ENCODE measurements at regions not wholly inside any gene's neighbourhood (a gene's known extent, or its start where the extent isn't known, plus 50 kb on each side); places are given as distances from the start of the nearest gene placed in this dataset.

DNA sequence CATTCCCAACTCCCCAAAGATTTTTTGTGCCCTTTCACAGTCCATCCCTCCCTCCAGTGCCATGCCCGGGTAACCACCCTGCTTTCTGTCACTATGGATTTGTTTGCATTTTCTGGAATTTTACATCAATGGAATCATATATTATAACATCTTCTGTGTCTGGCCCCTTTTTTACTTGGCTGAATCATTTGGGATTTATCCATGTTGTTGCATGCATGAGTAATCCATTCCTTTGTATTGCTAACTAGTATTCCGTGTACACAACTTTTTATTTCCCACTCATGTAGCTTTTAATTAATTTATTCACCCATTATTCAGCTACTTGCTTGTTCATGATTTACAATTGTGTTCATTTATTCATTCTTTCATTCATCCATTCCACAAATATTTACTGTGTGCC is 94.1 kb downstream of the FGF18 start:
- no peak for TF ChIP-seq NFE2L2 (conservative IDR thresholded peaks at IDR 0.05; ENCODE audit: low read length)
- POLR2A ChIA-PET = no interaction called here
- WGBS (ENCODE audit: missing lambda C conversion rate) = 63% methylated on average over 2 of the region's 2 CpGs
- FAIRE-seq = no peak
- Histone ChIP-seq H3K4me2 (no peak overlapping the region), H3K4me3 (no peak overlapping the region), H3K4me1 (no peaks in the 10 kb centered on the region), H3K9me3 (no peaks in the 10 kb centered on the region), H3K27ac (no peak overlapping the region)
- ATAC-seq = no peak
- DNase-seq (ENCODE audit: low read depth in 1 of 2, low spot score in 1 of 2) = no peak
- CTCF ChIA-PET = interaction anchor here (0.6 to 2.0 kb wide), 4 partner anchors 9 to 398 kb away, joined by 3 to 5 read pairs (median 3); no protein-coding TSS in a partner anchor

DNA sequence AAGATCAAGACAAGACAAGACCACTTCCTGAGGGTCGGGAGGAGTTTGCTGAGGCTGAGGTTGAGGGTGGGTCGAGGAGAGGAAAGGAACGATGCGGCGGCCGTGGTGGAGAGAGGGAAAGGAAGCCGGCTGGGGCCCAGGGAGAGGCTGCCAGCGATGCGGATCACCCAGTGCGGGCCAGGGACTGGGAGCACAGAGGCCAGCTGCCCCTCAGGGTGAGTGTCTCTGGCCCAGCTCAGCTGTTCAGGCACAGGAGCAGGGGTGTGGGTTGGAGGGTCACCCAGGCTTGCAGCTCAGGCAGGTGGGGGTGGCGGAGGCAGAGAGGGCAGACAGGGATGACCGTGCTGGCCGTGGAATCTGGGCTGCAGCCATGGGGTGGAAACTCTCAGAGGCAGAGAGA is 99.5 kb downstream of the FGF18 start:
- Histone ChIP-seq H3K4me3 (no peak overlapping the region), H3K9me3 (no peaks in the 10 kb centered on the region), H3K4me2 (no peak overlapping the region), H3K4me1 (peaks cover 26% of the 10 kb centered on the region), H3K27ac (peak overlapping the region in 1 of 2 experiments; percentile 90; a peak in 3 of 6 replicates)
- TF ChIP-seq EHF (CRISPR knock-in tag; IDR thresholded peaks at IDR 0.05) = no peak
- TF ChIP-seq RFX5 (IDR thresholded peaks at IDR 0.05) = no peak
- TF ChIP-seq NPAS2 (CRISPR knock-in tag; IDR thresholded peaks at IDR 0.05; ENCODE audit: borderline replicate concordance) = no peak
- TF ChIP-seq KDM1A (IDR thresholded peaks at IDR 0.05; ENCODE audit: low read depth) = no peak
- TF ChIP-seq, protein P1, sequence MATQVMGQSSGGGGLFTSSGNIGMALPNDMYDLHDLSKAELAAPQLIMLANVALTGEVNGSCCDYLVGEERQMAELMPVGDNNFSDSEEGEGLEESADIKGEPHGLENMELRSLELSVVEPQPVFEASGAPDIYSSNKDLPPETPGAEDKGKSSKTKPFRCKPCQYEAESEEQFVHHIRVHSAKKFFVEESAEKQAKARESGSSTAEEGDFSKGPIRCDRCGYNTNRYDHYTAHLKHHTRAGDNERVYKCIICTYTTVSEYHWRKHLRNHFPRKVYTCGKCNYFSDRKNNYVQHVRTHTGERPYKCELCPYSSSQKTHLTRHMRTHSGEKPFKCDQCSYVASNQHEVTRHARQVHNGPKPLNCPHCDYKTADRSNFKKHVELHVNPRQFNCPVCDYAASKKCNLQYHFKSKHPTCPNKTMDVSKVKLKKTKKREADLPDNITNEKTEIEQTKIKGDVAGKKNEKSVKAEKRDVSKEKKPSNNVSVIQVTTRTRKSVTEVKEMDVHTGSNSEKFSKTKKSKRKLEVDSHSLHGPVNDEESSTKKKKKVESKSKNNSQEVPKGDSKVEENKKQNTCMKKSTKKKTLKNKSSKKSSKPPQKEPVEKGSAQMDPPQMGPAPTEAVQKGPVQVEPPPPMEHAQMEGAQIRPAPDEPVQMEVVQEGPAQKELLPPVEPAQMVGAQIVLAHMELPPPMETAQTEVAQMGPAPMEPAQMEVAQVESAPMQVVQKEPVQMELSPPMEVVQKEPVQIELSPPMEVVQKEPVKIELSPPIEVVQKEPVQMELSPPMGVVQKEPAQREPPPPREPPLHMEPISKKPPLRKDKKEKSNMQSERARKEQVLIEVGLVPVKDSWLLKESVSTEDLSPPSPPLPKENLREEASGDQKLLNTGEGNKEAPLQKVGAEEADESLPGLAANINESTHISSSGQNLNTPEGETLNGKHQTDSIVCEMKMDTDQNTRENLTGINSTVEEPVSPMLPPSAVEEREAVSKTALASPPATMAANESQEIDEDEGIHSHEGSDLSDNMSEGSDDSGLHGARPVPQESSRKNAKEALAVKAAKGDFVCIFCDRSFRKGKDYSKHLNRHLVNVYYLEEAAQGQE (IDR thresholded peaks at IDR 0.05) = no peak
- TF ChIP-seq EHMT2 (IDR thresholded peaks at IDR 0.05; ENCODE audit: low read depth) = no peak
- no peak for TF ChIP-seq HDAC2 (IDR thresholded peaks at IDR 0.05)
- no peak for TF ChIP-seq CHD2 (IDR thresholded peaks at IDR 0.05; ENCODE audit: low read length, partially characterized antibody)
- TF ChIP-seq ESRRA (IDR thresholded peaks at IDR 0.05; ENCODE audit: borderline replicate concordance, low read length) = no peak
- no peak for TF ChIP-seq RCOR1 (IDR thresholded peaks at IDR 0.05; ENCODE audit: low read depth, low read length)
- no peak for TF ChIP-seq CBX8 (IDR thresholded peaks at IDR 0.05)
- no peak for TF ChIP-seq NR3C1 (IDR thresholded peaks at IDR 0.05)
- TF ChIP-seq RARB (CRISPR knock-in tag; IDR thresholded peaks at IDR 0.05) = no peak
- TF ChIP-seq PHF8 (IDR thresholded peaks at IDR 0.05; ENCODE audit: borderline replicate concordance, low read depth) = no peak
- TF ChIP-seq, protein P2, sequence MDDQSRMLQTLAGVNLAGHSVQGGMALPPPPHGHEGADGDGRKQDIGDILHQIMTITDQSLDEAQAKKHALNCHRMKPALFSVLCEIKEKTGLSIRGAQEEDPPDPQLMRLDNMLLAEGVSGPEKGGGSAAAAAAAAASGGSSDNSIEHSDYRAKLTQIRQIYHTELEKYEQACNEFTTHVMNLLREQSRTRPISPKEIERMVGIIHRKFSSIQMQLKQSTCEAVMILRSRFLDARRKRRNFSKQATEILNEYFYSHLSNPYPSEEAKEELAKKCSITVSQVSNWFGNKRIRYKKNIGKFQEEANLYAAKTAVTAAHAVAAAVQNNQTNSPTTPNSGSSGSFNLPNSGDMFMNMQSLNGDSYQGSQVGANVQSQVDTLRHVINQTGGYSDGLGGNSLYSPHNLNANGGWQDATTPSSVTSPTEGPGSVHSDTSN (IDR thresholded peaks at IDR 0.05) = no peak
- no peak for TF ChIP-seq RNF2 (IDR thresholded peaks at IDR 0.05; ENCODE audit: borderline replicate concordance, low read depth)
- FAIRE-seq (no peak), DNase-seq (ENCODE audit: low read depth in 1 of 2, low spot score in 1 of 2) (no peak), ATAC-seq (no peak)
- CTCF ChIA-PET = interaction anchor here (1.1 to 1.6 kb wide), 2 partner anchors 34 to 111 kb away, joined by 4 read pairs; no protein-coding TSS in a partner anchor
- 88% methylated on average over 12 of the region's 13 CpGs for WGBS (ENCODE audit: missing lambda C conversion rate)
- POLR2A ChIA-PET = no interaction called here

DNA sequence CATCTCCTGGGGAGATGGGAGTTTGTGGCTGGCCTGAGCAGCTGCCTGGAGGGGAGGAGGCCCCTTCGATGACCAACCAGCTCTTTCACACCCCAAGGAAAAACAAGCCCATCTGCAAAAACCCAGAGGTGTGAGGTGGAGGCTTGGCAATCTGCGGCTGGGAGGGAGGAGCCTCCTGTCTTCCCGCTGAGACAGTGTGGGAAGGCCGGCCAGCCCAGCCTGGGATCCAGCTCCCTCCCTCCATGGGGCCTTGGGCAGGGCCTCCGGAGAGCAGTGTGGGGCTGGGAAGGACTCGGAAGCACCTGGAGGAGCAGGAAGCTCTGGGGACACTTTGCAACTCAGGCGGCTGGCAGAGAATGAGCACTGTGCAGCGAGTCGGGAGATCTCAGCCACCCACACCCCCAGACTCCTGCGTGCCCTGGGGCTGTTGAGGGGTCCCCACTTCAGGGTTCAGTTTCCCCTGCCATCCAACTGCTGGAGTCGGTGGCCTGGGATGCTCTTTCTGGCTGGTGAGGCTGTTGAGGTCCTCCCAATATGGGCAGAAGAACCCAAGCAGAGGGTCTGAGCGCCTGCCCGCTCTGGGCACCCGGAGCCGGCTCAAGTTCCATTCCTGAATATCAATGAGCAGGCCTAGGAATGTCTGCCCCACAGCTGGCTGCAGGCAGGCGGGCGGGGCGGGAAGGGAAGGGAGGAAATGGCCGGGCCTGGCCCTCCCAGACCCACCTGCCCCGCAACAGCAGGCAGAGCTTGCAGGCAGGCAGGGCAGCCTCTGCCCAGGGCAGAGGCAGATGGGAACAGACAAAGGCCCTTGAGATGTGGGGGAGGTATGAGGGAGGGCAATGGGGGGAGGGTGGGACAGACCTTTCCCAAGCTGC is 101.1 kb downstream of the FGF18 start:
- WGBS (ENCODE audit: missing lambda C conversion rate) = 79% methylated on average over 7 of the region's 20 CpGs
- Histone ChIP-seq H3K4me1 (peaks cover 26% of the 10 kb centered on the region), H3K27ac (peak overlapping the region; percentile 85 to 90), H3K4me3 (no peak overlapping the region), H3K4me2 (peak overlapping the region; percentile 58), H3K9me3 (no peaks in the 10 kb centered on the region)
- FAIRE-seq (no peak), DNase-seq (ENCODE audit: low read depth in 1 of 2, low spot score in 1 of 2) (peak in 1 of 2 experiments; percentile 31), ATAC-seq (peak in 1 of 2 experiments; percentile 58; a peak in 4 of 6 replicates)
- POLR2A ChIA-PET = interaction anchor here (1.3 kb wide), 1 partner anchor 101 kb away, joined by 3 read pairs; the partner anchor contains the start of gene FGF18
- CTCF ChIA-PET = interaction anchor here (0.7 to 3.1 kb wide), 6 partner anchors 14 to 294 kb away, joined by 3 to 21 read pairs (median 3); partner anchors contain the start of gene FGF18
- TF ChIP-seq KDM1A (IDR thresholded peaks at IDR 0.05; ENCODE audit: low read depth) = no peak
- no peak for TF ChIP-seq PHF8 (IDR thresholded peaks at IDR 0.05; ENCODE audit: borderline replicate concordance, low read depth)
- TF ChIP-seq, protein P3, sequence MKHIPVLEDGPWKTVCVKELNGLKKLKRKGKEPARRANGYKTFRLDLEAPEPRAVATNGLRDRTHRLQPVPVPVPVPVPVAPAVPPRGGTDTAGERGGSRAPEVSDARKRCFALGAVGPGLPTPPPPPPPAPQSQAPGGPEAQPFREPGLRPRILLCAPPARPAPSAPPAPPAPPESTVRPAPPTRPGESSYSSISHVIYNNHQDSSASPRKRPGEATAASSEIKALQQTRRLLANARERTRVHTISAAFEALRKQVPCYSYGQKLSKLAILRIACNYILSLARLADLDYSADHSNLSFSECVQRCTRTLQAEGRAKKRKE (CRISPR knock-in tag; IDR thresholded peaks at IDR 0.05; ENCODE audit: low read depth) = no peak
- TF ChIP-seq, protein P4, sequence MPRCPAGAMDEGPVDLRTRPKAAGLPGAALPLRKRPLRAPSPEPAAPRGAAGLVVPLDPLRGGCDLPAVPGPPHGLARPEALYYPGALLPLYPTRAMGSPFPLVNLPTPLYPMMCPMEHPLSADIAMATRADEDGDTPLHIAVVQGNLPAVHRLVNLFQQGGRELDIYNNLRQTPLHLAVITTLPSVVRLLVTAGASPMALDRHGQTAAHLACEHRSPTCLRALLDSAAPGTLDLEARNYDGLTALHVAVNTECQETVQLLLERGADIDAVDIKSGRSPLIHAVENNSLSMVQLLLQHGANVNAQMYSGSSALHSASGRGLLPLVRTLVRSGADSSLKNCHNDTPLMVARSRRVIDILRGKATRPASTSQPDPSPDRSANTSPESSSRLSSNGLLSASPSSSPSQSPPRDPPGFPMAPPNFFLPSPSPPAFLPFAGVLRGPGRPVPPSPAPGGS (IDR thresholded peaks at IDR 0.05) = no peak
- no peak for TF ChIP-seq TFCP2L1 (CRISPR knock-in tag; IDR thresholded peaks at IDR 0.05)
- no peak for TF ChIP-seq MAZ (IDR thresholded peaks at IDR 0.05; ENCODE audit: borderline replicate concordance, low read depth, low read length)
- no peak for TF ChIP-seq POLR2AphosphoS2 (conservative IDR thresholded peaks at IDR 0.05; ENCODE audit: low read length)
